ENCODE measurements at regions not wholly inside any gene's neighbourhood (a gene's known extent, or its start where the extent isn't known, plus 50 kb on each side); places are given as distances from the start of the nearest gene placed in this dataset.

- DNase-seq: no peak
Observed at GRCh38 chr3:103918336-103918735, 1448.4 kb upstream of the ALCAM start.

DNA sequence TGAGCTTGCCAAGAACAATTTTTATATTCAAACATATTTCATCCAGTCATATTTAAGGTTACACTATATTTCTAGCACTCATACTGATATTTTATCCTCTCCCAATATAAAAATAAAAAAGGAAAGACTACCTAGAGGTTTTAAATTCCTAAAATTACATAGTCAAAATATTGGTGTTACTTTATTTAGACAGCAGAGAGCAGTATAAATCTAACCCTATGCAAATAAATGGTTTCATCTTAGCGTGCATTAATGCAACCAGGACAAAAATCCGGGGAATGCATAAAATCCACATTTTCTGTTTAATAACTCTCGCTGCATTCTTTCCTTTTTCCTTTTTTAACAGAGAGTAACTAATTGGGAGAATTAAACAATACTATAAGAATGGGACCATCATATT, 1447.4 kb upstream of the ALCAM start:
- DNase-seq: no peak

DNA sequence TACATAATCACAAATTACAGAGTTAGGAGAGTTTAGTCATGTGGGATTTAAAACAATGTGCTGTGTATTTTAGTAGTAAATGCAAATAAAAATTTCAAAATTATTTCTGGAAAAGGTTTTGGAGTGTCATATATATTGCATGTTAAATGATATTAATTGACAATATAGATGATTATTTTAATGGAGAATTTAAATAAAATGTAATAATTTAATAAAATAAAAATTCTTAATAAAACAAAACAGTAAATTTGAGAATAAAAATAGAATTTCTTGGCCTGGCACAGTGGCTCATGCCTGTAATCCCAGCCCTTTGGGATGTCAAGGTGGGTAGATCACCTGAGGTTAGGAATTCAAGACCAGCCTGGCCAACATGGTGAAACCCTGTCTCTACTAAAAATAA, 1442.8 kb upstream of the ALCAM start:
- no peak for DNase-seq

GRCh38 chr3:103924544-103924943, 1442.2 kb upstream of the ALCAM start:
- no peak for DNase-seq

DNA sequence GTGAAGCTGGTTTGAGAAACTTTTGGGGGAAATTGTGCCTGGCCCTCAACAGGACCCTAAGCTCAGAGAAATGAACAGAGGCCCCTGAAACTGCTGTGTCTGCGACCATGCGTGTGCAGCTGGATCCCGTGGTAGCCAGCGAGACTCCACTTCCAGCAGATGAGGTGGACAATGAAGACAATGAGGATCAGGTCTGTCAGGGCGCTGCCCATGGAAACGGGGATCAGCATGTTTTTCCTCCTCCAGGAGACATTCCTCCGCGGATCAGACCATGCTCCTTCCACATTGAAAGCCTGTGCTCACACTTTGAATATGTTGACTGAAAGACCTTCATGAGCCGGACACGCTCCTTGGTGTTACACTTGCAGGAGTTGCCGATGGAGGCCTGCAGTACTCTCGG, 1439.8 kb upstream of the ALCAM start:
- no peak for DNase-seq

- DNase-seq: no peak
Observed at GRCh38 chr3:103927896-103928295, 1438.8 kb upstream of the ALCAM start.

GRCh38 chr3:103937094-103937493, 1429.6 kb upstream of the ALCAM start:
- no peak for DNase-seq

DNA sequence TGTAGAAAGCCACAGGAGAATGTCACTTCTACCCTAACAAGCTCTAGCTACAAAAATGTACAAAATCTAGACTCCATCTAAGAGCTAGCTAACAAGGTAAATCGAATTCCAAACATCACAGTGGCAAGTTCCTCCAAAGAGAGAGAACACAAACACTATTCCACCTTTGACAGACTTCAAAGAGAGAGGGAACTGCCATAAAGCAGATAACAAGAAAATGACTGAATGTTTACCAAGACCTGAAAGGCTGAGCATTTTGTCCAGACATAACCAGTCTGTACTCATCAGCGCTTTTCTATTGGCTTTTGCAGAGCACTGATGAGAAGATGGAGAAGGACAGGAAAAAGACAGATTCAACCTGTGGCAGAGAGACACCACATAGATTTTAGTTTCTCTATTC, 1419.6 kb upstream of the ALCAM start:
- no peak for DNase-seq

DNA sequence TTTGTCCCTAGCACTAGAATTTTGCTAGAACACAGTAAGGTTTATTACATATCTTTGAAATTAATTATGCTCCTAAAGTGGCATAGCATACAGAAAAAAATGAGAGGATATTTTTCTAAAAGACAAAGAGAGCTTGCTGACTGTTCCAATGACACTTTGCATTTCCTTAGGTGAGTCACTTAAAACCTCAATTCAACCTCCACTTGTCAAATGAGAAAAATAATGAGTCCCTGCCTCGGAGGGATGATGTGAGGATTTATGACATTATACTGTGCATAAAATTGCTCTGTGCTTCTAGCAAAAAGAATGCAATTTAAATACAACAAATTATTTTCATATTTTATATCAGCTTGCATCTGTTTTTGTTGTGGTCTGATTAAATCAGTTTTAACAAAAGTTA, 1417.0 kb upstream of the ALCAM start:
- DNase-seq: no peak

GRCh38 chr3:103950676-103951075, 1416.0 kb upstream of the ALCAM start:
- DNase-seq: no peak

GRCh38 chr3:103953796-103954195, 1412.9 kb upstream of the ALCAM start:
- DNase-seq: no peak

- no peak for DNase-seq
Observed at GRCh38 chr3:103960819-103961218, 1405.9 kb upstream of the ALCAM start.

DNA sequence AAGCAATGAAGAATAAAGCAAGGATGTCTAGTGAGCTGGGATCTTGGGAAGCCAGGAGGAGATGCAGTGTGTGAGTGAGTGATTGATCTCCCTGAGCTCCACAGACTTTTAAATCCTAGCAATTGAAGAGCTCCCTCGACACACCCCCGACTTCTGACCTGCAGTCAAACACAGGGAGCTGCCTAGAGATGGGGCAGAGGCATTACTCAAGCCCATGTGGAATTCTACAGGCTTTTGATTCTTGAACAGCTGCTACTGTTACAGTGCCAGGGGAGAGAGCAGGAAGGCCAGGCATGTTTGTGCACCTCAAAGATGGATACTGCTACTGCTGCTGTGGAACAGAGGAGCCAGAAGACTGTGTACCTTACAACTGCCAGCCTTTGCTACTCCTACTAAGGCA, 1403.1 kb upstream of the ALCAM start:
- DNase-seq: no peak

- DNase-seq: no peak
Observed at GRCh38 chr3:103965764-103966163, 1400.9 kb upstream of the ALCAM start.

DNA sequence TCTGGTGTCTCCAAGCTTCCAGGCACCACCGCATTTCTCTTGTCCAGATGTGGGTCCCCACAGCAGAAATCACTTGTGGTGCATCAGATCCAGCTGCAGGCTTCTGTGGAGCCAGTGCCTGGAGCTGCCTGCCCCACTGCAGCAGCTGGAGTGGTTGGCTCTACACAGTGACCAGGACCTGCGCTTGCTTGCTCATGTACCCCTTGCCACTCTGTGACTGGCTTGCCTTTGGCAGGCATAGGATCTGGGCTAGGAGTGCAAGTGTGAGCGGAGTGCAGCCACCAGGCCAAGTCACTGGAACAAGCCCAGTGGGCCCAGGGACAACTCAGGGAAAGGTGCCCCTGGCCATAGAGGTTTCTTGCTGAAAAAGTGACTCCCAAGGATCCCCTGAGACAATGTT, 1400.0 kb upstream of the ALCAM start:
- no peak for DNase-seq

- DNase-seq: no peak
Observed at GRCh38 chr3:103968131-103968530, 1398.6 kb upstream of the ALCAM start.

DNA sequence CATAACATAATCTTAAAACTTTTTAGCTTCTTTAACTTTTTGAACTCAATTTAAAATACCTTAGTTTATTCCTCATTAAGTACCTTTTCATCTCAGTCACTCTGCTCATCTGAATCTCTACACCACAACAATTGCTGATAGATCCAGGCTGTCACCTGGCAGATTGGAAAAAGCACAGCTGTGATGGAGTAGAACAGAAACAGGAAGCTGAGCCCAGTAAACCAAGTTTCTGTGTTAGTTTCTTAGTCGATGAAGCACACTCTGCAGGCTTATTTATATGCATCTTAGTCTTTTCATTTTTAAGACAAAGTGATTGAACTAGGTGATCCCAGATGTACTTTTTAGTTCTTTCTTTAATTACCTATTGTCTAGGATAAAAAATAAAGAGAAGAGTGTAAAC, 1398.0 kb upstream of the ALCAM start:
- DNase-seq: no peak

- no peak for DNase-seq
Observed at GRCh38 chr3:103976931-103977339, 1389.8 kb upstream of the ALCAM start.

DNA sequence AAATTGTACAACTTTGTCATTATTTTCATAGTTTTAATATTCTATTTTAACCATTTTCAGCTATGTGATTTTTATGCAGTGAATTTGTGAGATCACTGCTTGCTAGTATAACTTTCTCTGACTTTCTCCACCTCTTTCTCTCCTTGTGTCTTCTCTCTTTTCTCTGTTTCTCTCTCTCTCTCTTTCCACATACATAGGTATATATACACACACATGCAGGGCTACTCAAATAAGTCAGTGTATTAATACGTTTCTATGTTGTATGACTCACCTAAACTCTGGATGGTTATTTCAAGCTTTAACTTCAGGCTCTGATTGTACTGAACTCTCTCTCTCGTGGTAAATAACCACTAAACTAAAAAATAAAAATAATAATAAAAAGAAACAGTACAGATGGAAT, 1389.3 kb upstream of the ALCAM start:
- DNase-seq: no peak

- DNase-seq: no peak
Observed at GRCh38 chr3:103991461-103992115, 1375.1 kb upstream of the ALCAM start.

- DNase-seq: no peak
Observed at GRCh38 chr3:103992469-103992868, 1374.2 kb upstream of the ALCAM start.

DNA sequence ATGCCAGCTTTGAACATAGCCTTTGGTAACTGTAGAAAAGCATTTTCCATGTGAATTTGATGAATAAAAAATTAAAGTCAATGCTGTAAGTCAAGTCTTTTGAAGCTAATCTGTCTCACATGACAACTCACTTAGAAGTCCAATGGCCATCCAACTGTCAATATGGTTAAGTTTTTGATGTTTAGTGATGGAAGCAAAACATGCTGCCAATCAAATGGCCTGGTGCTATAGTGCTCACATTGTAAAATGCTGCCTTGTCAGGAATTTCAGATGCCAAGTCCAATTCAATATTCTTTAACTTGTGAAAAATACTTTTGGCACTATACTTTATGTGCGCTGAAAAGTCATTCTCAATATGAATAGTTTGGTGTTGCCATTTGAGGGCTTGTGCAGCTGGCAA, 1361.8 kb upstream of the ALCAM start:
- no peak for DNase-seq

DNA sequence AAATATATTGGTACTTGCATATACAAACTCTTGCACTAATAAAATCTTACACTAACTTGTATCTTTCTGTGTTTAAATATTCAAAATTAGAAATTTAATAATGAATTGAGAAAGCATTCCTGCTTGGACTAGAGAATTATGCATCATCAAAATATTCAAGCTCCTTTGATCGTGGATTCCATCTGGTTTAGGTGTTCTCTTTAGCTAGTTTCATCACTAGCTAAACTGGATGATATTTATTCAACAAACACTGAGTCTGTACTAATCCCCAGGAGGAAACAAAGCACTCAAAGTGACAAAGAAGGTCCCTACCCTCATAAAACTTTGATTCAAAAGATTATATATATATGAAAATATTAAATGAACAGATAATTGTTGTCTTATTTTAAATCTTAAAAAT, 1360.9 kb upstream of the ALCAM start:
- DNase-seq: no peak

- DNase-seq: no peak
Observed at GRCh38 chr3:104018541-104018940, 1348.2 kb upstream of the ALCAM start.

GRCh38 chr3:104031598-104031997, 1335.1 kb upstream of the ALCAM start:
- DNase-seq: no peak
